GM12878 (cell line): ENCODE measurements at regions not wholly inside any gene's neighbourhood (a gene's known extent, or its start where the extent isn't known, plus 50 kb on each side); places are given as distances from the start of the nearest gene placed in this dataset.

Experiments
- ATAC-seq: fragments of 200-7000 bp; cut with Tn5 transposase; 3 replicates; pipeline ENCODE4 v1.9.1; 2020; ENCODE audit warnings: mild to moderate bottlenecking, moderate library complexity
- BruUV-seq: library from RNA; stranded (reverse); fragments of 400-500 nt; replicated peaks from 2 replicates; lab custom pipeline; 2021; lab: Mats Ljungman, UMichigan
- CTCF ChIA-PET: fragments of 300-600 bp; sonication (Branson Sonifier 250); formaldehyde crosslinking; extraction: SDS; loops from one replicate; lab custom pipeline; 2021; ENCODE audit warnings: inconsistent platforms; lab: Yijun Ruan, JAX
- POLR2A ChIA-PET: fragments of 350-600 bp; formaldehyde crosslinking; extraction: SDS; loops from one replicate; lab custom pipeline; 2021; ENCODE audit warnings: inconsistent platforms; lab: Charles Lee
- RAD21 ChIA-PET: fragments of 300-600 bp; sonication (Branson Sonifier 250); formaldehyde crosslinking; loops from one replicate; lab custom pipeline; 2023; ENCODE audit warnings: antibody characterized with exemption; ENCODE audit not compliant: unreplicated experiment; lab: Charles Lee
- SMC1A ChIA-PET: fragments of 300-600 bp; sonication (Branson Sonifier 250); formaldehyde crosslinking; loops from one replicate; lab custom pipeline; 2023; ENCODE audit not compliant: unreplicated experiment, uncharacterized antibody; lab: Charles Lee
- DNase-seq: peaks from one replicate; pipeline ENCODE4 v3.0.0-alpha.2; 2011; ENCODE audit warnings: low read depth, low spot score
- FAIRE-seq: peaks from 3 replicates; lab custom pipeline; 2011; peaks lifted over from hg19 to GRCh38; lab: Jason Lieb, UNC
- H2AFZ ChIP-seq: 2 replicates; pipeline ENCODE4 v1.6.0; 2011; ENCODE audit warnings: low read depth, low read length, control low read depth; ENCODE audit not compliant: control insufficient read depth
- H3K27ac ChIP-seq: 2 replicates; pipeline ENCODE4 v1.5.1; 2011; ENCODE audit warnings: control low read depth; ENCODE audit not compliant: control insufficient read depth, insufficient read depth
- H3K27me3 ChIP-seq, 2 experiments: replicated peaks in 1 of 2; 2 replicates each; pipeline versions ENCODE4 v1.6.0 to v1.6.1; 2011; ENCODE audit warnings: low read length in 1 of 2; ENCODE audit not compliant: control insufficient read depth in 2 of 2, insufficient read depth in 2 of 2
- H3K36me3 ChIP-seq, 2 experiments: 2 replicates each; pipeline ENCODE4 v1.5.1; 2011; ENCODE audit warnings: low read length in 1 of 2; ENCODE audit not compliant: control insufficient read depth in 2 of 2, insufficient read depth in 2 of 2
- H3K4me1 ChIP-seq: 2 replicates; pipeline ENCODE4 v1.6.1; 2011; ENCODE audit warnings: mild to moderate bottlenecking, low read length, moderate library complexity, mixed read lengths; ENCODE audit not compliant: control insufficient read depth, insufficient read depth
- H3K4me2 ChIP-seq: 2 replicates; pipeline ENCODE4 v1.6.0; 2011; ENCODE audit warnings: control low read depth; ENCODE audit not compliant: control insufficient read depth, insufficient read depth
- H3K4me3 ChIP-seq: fragments of 200-600 bp; sonication (generic); 2 replicates; pipeline ENCODE4 v1.5.1; 2016
- H3K79me2 ChIP-seq: 2 replicates; pipeline ENCODE4 v1.6.0; 2011; ENCODE audit warnings: low read length; ENCODE audit not compliant: control insufficient read depth, insufficient read depth
- H3K9ac ChIP-seq: 2 replicates; pipeline ENCODE4 v1.8.0; 2011; ENCODE audit warnings: low read length, control low read depth, mixed read lengths; ENCODE audit not compliant: control insufficient read depth, insufficient read depth
- H3K9me3 ChIP-seq: replicated peaks from 3 replicates; pipeline ENCODE4 v1.5.1; 2011; ENCODE audit warnings: mild to moderate bottlenecking, low read length; ENCODE audit not compliant: control insufficient read depth, insufficient read depth
- H4K20me1 ChIP-seq: 2 replicates; pipeline ENCODE4 v1.6.0; 2011; ENCODE audit not compliant: control insufficient read depth, insufficient read depth
- ASH2L ChIP-seq: fragments of 300-600, 200-600 bp; sonication (generic); IDR thresholded peaks from 2 replicates; pipeline ENCODE4 v1.6.1; 2017; ENCODE audit warnings: low read depth, mild to moderate bottlenecking, borderline replicate concordance
- BCLAF1 ChIP-seq: fragments of 450-650 bp; IDR thresholded peaks from 2 replicates; pipeline ENCODE4 v1.6.1; 2017; ENCODE audit warnings: antibody characterized with exemption, mild to moderate bottlenecking, moderate library complexity
- CBX5 ChIP-seq: sonication (generic); IDR thresholded peaks from 2 replicates; pipeline ENCODE4 v1.6.1; 2016; ENCODE audit warnings: low read depth, moderate library complexity, mild to moderate bottlenecking, inconsistent platforms
- EED ChIP-seq: sonication (generic); IDR thresholded peaks from 2 replicates; pipeline ENCODE4 v1.6.1; 2016; ENCODE audit warnings: antibody characterized with exemption, low read depth
- EGR1 ChIP-seq, 2 experiments: IDR thresholded peaks; 1 replicate in 1 of 2; 2 replicates in 1 of 2; pipeline ENCODE4 v1.6.1; 2011 to 2012; ENCODE audit warnings: low read depth in 2 of 2, low read length in 2 of 2, borderline replicate concordance in 1 of 2, mild to moderate bottlenecking in 1 of 2, moderate library complexity in 1 of 2
- IRF4 ChIP-seq: IDR thresholded peaks from 2 replicates; pipeline ENCODE4 v1.6.1; 2011; ENCODE audit warnings: low read depth, low read length
- NR2C1 ChIP-seq: fragments of 450-650 bp; IDR thresholded peaks from 2 replicates; pipeline ENCODE4 v1.6.1; 2017; ENCODE audit warnings: antibody characterized with exemption, mild to moderate bottlenecking, moderate library complexity
- RAD21 ChIP-seq: IDR thresholded peaks from 2 replicates; pipeline ENCODE4 v1.6.1; 2011; ENCODE audit warnings: mild to moderate bottlenecking, low read depth, low read length, moderate library complexity; ENCODE audit not compliant: insufficient read depth
- RBBP5 ChIP-seq: fragments of 200-600 bp; sonication (generic); conservative IDR thresholded peaks from 2 replicates; pipeline ENCODE4 v1.6.1; 2016
- TCF12 ChIP-seq: IDR thresholded peaks from 2 replicates; pipeline ENCODE4 v1.6.1; 2011; ENCODE audit warnings: low read depth, mild to moderate bottlenecking, low read length
- TCF3 ChIP-seq: IDR thresholded peaks from 2 replicates; pipeline ENCODE4 v1.6.1; 2012; ENCODE audit warnings: low read depth, mild to moderate bottlenecking, low read length, borderline replicate concordance; ENCODE audit not compliant: insufficient read depth
- ZBED1 ChIP-seq: IDR thresholded peaks from 2 replicates; pipeline ENCODE4 v1.6.1; 2016; ENCODE audit warnings: borderline replicate concordance
- ZZZ3 ChIP-seq: IDR thresholded peaks from 2 replicates; pipeline ENCODE4 v1.6.1; 2011; ENCODE audit warnings: low read depth; ENCODE audit not compliant: control insufficient read depth, insufficient read length
- WGBS: methylation state at CpG from one replicate; pipeline ENCODE4 v1.1.6; 2016; ENCODE audit warnings: low lambda C conversion rate; ENCODE audit not compliant: insufficient replicate concordance, insufficient coverage; ENCODE audit errors: missing lambda C conversion rate; 5-methylcytosine and 5-hydroxymethylcytosine counted together
- in situ Hi-C: fragments of 300-500 bp; cut with MboI; formaldehyde crosslinking; loops from 9 replicates; pipeline ENCODE4 v1.14.3; 2018; ENCODE audit warnings: mixed read lengths
- intact Hi-C: fragments of 100-400 bp; cut with micrococcal nuclease; formaldehyde crosslinking; loops from one replicate; pipeline ENCODE4 v1.14.2; 2022; ENCODE audit not compliant: unreplicated experiment
- TF ChIP-seq, protein P1 (sequence below): IDR thresholded peaks from 2 replicates; pipeline ENCODE4 v1.6.1; 2012; ENCODE audit warnings: mild to moderate bottlenecking, low read depth, low read length

GRCh38 chr12:75695926-75696325 is 184.5 kb upstream of the KRR1 start:
- DNase-seq (no peak), FAIRE-seq (peak; percentile 66), ATAC-seq (no peak)
- RAD21 ChIA-PET, result no interaction called here
- CTCF ChIA-PET, result interaction anchor here (1.1 kb wide), 1 partner anchor 19 kb away, joined by 3 read pairs; no protein-coding TSS in a partner anchor
- no peaks in the 10 kb centered on the region for H3K27me3 ChIP-seq
- H3K4me1 ChIP-seq, result no peaks in the 10 kb centered on the region
- BruUV-seq, result no TSS peak
- H3K9me3 ChIP-seq, result no peaks in the 10 kb centered on the region
- TF ChIP-seq EED (no peak), BCLAF1 (no peak), IRF4 (no peak), RAD21 (no peak), CBX5 (no peak), EGR1 (IDR thresholded peaks at IDR 0.05; ENCODE audit: borderline replicate concordance in 1 of 2, low read depth in 2 of 2, low read length in 2 of 2) (no peak), ASH2L (no peak), ZZZ3 (no peak), TCF12 (no peak), RBBP5 (no peak), ZBED1 (no peak), NR2C1 (no peak), TCF3 (no peak)
- TF ChIP-seq, protein P1, sequence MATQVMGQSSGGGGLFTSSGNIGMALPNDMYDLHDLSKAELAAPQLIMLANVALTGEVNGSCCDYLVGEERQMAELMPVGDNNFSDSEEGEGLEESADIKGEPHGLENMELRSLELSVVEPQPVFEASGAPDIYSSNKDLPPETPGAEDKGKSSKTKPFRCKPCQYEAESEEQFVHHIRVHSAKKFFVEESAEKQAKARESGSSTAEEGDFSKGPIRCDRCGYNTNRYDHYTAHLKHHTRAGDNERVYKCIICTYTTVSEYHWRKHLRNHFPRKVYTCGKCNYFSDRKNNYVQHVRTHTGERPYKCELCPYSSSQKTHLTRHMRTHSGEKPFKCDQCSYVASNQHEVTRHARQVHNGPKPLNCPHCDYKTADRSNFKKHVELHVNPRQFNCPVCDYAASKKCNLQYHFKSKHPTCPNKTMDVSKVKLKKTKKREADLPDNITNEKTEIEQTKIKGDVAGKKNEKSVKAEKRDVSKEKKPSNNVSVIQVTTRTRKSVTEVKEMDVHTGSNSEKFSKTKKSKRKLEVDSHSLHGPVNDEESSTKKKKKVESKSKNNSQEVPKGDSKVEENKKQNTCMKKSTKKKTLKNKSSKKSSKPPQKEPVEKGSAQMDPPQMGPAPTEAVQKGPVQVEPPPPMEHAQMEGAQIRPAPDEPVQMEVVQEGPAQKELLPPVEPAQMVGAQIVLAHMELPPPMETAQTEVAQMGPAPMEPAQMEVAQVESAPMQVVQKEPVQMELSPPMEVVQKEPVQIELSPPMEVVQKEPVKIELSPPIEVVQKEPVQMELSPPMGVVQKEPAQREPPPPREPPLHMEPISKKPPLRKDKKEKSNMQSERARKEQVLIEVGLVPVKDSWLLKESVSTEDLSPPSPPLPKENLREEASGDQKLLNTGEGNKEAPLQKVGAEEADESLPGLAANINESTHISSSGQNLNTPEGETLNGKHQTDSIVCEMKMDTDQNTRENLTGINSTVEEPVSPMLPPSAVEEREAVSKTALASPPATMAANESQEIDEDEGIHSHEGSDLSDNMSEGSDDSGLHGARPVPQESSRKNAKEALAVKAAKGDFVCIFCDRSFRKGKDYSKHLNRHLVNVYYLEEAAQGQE, result no peak
- H3K4me2 ChIP-seq, result no peak overlapping the region
- no peaks in the 10 kb centered on the region for H4K20me1 ChIP-seq
- intact Hi-C loops, result no loop called here
- no peak overlapping the region for H3K9ac ChIP-seq
- SMC1A ChIA-PET, result interaction anchor here (1.5 kb wide), 1 partner anchor 9 kb away, joined by 8 read pairs; no protein-coding TSS in a partner anchor
- H2AFZ ChIP-seq, result no peak overlapping the region
- H3K4me3 ChIP-seq, result no peak overlapping the region
- WGBS, result 56% methylated on average over 4 of the region's 4 CpGs
- H3K36me3 ChIP-seq, result no peaks in the 10 kb centered on the region
- POLR2A ChIA-PET, result no interaction called here
- no peaks in the 10 kb centered on the region for H3K79me2 ChIP-seq
- no peak overlapping the region for H3K27ac ChIP-seq
- in situ Hi-C loops, result no loop called here
